ENCODE measurements at regions not wholly inside any gene's neighbourhood (a gene's known extent, or its start where the extent isn't known, plus 50 kb on each side); places are given as distances from the start of the nearest gene placed in this dataset.

- no peaks in the 10 kb centered on the region for H3K27me3 Mint-ChIP-seq
- no peaks in the 10 kb centered on the region for H3K36me3 Mint-ChIP-seq (ENCODE audit: insufficient read depth)
- no peak overlapping the region for H3K27ac Mint-ChIP-seq
- peaks cover 6% of the 10 kb centered on the region for H3K9me3 Mint-ChIP-seq (ENCODE audit: low read depth)
- no peak overlapping the region for H3K4me3 Mint-ChIP-seq (ENCODE audit: low read depth)
- H3K4me1 Mint-ChIP-seq (ENCODE audit: low read depth): no peaks in the 10 kb centered on the region
- TF ChIP-seq, protein P1, sequence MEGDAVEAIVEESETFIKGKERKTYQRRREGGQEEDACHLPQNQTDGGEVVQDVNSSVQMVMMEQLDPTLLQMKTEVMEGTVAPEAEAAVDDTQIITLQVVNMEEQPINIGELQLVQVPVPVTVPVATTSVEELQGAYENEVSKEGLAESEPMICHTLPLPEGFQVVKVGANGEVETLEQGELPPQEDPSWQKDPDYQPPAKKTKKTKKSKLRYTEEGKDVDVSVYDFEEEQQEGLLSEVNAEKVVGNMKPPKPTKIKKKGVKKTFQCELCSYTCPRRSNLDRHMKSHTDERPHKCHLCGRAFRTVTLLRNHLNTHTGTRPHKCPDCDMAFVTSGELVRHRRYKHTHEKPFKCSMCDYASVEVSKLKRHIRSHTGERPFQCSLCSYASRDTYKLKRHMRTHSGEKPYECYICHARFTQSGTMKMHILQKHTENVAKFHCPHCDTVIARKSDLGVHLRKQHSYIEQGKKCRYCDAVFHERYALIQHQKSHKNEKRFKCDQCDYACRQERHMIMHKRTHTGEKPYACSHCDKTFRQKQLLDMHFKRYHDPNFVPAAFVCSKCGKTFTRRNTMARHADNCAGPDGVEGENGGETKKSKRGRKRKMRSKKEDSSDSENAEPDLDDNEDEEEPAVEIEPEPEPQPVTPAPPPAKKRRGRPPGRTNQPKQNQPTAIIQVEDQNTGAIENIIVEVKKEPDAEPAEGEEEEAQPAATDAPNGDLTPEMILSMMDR (IDR thresholded peaks at IDR 0.05; ENCODE audit: unreplicated experiment): no peak
- no peak for DNase-seq (ENCODE audit: low spot score, unreplicated experiment)
These were observed 115.3 kb upstream of the RIPOR2 start for GRCh38 chr6:25051083-25051482.

- peaks cover 6% of the 10 kb centered on the region for H3K9me3 Mint-ChIP-seq (ENCODE audit: low read depth)
- H3K4me1 Mint-ChIP-seq (ENCODE audit: low read depth): no peaks in the 10 kb centered on the region
- no peak for DNase-seq (ENCODE audit: low spot score, unreplicated experiment)
- H3K27ac Mint-ChIP-seq: no peak overlapping the region
- no peak overlapping the region for H3K4me3 Mint-ChIP-seq (ENCODE audit: low read depth)
- no peaks in the 10 kb centered on the region for H3K27me3 Mint-ChIP-seq
- no peaks in the 10 kb centered on the region for H3K36me3 Mint-ChIP-seq (ENCODE audit: insufficient read depth)
- TF ChIP-seq, protein P1 (IDR thresholded peaks at IDR 0.05; ENCODE audit: unreplicated experiment): no peak
These were observed 116.4 kb upstream of the RIPOR2 start for GRCh38 chr6:25052181-25052580.

- Mint-ChIP-seq H3K27me3 (no peaks in the 10 kb centered on the region), H3K9me3 (ENCODE audit: low read depth) (no peaks in the 10 kb centered on the region), H3K4me1 (ENCODE audit: low read depth) (no peaks in the 10 kb centered on the region), H3K4me3 (ENCODE audit: low read depth) (no peak overlapping the region), H3K27ac (no peak overlapping the region), H3K36me3 (ENCODE audit: insufficient read depth) (no peaks in the 10 kb centered on the region)
- TF ChIP-seq, protein P1 (IDR thresholded peaks at IDR 0.05; ENCODE audit: unreplicated experiment): no peak
- DNase-seq (ENCODE audit: low spot score, unreplicated experiment): no peak
These were observed 118.2 kb upstream of the RIPOR2 start for GRCh38 chr6:25053875-25054371.

GRCh38 chr6:25054469-25054868 lies 118.7 kb upstream of the RIPOR2 start:
- DNase-seq (ENCODE audit: low spot score, unreplicated experiment): no peak
- H3K4me1 Mint-ChIP-seq (ENCODE audit: low read depth): no peaks in the 10 kb centered on the region
- no peak overlapping the region for H3K4me3 Mint-ChIP-seq (ENCODE audit: low read depth)
- H3K36me3 Mint-ChIP-seq (ENCODE audit: insufficient read depth): no peaks in the 10 kb centered on the region
- no peaks in the 10 kb centered on the region for H3K27me3 Mint-ChIP-seq
- H3K27ac Mint-ChIP-seq: no peak overlapping the region
- TF ChIP-seq, protein P1 (IDR thresholded peaks at IDR 0.05; ENCODE audit: unreplicated experiment): no peak
- H3K9me3 Mint-ChIP-seq (ENCODE audit: low read depth): no peaks in the 10 kb centered on the region

DNA sequence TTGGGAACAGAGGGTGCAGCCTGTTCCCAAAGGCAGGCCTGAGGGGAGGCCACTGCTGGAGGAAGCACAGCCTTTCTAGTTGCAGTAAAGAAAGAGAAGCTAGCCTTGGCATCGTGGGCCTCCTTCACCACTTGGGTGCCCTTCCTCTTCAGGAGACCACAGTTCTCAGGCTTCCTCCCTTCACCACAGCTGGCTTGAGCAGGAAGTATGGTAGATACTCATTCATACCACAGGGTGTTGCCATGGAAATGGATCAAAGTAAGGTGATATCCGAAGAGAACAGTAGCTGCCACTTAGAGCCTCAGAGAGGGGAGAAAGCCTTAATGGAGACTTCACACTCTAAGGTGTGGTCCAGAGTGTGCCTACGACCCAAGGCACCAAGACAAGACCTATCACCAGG lies 120.4 kb upstream of the RIPOR2 start:
- DNase-seq (ENCODE audit: low spot score, unreplicated experiment): no peak
- Mint-ChIP-seq H3K27me3 (no peaks in the 10 kb centered on the region), H3K36me3 (ENCODE audit: insufficient read depth) (no peaks in the 10 kb centered on the region)

More for the DNA sequence above, 120.4 kb upstream of the RIPOR2 start:
- Mint-ChIP-seq H3K9me3 (ENCODE audit: low read depth) (no peaks in the 10 kb centered on the region), H3K4me3 (ENCODE audit: low read depth) (no peak overlapping the region), H3K4me1 (ENCODE audit: low read depth) (no peaks in the 10 kb centered on the region), H3K27ac (peak overlapping the region; percentile 67)
- TF ChIP-seq, protein P1 (IDR thresholded peaks at IDR 0.05; ENCODE audit: unreplicated experiment): no peak
